ENCODE measurements at regions not wholly inside any gene's neighbourhood (a gene's known extent, or its start where the extent isn't known, plus 50 kb on each side); places are given as distances from the start of the nearest gene placed in this dataset.

DNA sequence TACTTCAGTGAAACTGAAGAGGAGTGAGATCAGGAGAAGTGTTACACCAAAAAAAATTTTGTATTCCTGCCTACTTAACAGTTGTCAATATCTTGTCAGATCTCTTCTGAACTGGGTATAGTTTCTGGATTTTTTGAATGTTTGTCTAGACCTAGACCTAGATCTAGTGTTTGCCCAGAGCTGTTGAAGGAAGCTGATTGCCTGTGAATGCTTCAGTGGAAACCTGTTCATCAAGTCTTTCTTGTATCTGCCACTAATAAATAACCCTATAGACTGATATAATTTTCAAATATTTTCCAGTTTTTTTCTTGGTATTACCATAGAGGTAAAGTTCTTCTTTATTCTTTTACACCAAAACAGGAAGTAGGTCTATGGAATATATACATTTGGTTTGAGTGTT is 781.5 kb upstream of the FBXO33 start:
- DNase-seq (ENCODE audit: low read depth in 2 of 3, low spot score in 2 of 3) = no peak

DNA sequence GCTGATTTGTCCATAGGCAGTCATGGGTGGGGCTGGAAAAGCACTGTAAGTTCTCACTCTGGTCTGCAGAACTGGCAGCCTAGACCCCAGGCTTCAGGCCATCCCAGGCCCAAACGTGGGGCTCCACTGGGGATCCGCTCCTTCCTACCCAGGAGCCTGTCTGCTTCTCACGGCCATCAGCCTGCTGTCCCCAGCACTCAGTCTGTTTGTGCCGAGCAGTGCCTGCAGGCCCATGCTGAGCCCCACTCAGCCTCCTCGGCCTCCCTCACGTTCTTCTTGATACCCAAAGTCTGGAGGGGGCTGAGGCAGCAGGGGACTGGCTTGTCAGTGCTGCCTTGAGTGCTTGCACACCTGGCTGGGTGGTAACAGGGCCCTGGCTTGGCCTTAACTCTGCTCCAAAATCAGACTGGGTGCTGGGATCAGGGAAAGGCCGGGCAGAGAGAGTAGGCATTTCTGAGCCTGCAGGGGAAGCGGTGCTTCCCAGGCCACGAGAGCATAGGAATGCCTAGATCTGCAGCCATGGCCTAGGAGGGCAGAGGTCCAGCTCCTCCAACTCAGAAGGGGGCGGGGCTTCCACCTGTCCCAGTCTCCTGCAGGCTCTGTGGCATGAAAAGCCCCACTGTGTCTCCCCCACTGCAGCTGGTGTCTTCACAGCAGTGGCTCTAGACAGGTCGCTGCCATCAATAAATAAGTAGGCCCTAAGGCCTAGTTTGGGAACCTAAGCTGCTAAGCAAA is 772.4 kb upstream of the FBXO33 start:
- no peak for DNase-seq (ENCODE audit: low read depth in 2 of 3, low spot score in 2 of 3)

DNA sequence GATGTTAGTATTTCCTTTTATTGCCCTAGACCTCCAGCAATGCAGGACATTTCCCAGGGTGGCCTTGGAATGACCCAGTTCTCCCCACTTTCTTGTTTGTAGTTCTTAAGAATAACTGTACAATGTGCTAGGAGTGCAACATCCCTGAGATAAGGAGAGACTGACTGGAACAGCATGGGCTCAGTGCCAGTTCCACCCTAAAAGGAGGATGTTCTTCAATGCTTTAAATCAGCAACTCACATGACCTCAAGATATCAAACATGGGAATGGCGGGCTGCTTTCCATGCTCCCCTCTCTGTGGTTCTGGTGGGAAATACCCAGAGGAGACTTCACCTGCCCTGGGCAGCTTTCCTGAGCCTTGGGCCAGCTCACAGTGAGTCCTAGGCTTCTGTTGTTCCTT is 766.9 kb upstream of the FBXO33 start:
- no peak for DNase-seq (ENCODE audit: low read depth in 2 of 3, low spot score in 2 of 3)

DNA sequence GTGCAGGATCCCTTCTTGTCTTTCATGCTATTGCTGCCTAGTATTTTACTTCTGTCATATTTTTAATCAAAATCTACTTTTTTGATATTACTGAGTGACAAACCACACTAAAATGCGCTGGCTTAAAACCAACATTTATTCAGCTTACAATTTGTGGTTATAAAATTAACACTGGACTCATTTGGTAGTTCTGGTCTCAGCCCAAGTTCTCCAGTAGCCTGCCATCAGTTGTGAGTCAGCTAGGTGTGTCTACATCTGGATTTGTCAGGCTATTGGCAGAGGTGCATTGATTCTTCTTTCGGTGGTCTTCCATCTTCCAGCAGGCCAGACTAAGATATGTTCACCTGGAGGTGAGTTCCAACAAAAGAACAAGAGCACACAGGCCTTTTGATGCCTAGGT is 765.1 kb upstream of the FBXO33 start:
- DNase-seq (ENCODE audit: low read depth in 2 of 3, low spot score in 2 of 3) = no peak

DNA sequence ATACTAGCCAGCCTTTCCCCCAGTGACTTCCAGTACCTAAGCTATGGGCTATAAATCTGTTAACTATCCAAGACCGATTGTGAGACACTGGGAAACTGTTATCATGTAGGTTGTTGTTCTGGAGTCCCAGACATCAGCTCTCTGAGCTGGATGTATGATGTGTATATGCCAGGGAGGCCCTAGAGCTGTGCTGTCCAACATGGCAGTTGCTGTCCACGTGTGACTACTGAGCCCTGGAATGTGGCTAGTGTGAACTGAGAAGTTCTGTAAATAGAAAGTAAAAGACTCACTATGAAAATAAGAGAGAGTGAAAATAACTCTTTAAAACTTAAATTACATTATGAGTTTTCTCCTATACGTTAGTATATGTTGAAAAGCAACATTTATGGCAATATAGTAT is 755.8 kb upstream of the FBXO33 start:
- no peak for DNase-seq (ENCODE audit: low read depth in 2 of 3, low spot score in 2 of 3)

DNA sequence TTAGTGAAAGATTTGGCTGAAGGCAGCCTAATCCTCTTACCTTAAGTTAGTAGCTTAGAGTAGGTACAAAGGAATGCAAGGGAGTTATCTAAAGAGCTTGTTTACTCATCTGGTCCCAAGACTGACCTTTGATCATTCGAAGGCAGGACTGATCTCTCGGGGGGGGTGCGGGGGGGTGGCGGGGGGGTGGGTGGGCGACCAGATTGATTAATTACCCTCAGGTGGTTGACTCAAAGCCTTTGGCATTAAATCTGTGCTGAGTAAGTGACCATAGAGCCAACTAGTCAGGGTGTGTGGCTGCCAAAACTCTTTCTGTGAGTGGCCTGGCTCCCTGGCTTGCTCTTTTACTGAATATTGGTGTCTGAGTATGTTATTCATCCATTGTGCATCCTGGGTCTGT is 731.9 kb upstream of the FBXO33 start:
- DNase-seq (ENCODE audit: low read depth in 2 of 3, low spot score in 2 of 3) = no peak

DNA sequence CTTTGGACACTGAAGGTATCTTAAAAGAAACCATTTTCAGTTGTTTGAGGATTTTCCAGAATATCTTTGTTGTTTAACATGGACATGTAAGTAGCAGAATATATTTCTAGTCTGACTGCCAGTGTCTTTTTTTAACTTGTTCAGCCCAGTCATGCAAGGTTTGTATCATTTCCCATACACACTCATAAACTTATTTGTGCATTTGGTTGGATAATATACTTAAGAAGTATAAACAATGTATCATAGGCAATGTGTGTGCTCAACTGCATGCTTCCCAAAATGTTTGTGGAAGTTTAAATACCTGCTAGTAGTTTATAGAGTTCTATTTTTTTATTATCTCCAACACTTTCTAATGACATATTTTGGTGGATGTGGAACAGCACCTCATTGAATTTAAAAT is 707.4 kb upstream of the FBXO33 start:
- no peak for DNase-seq (ENCODE audit: low read depth in 2 of 3, low spot score in 2 of 3)

DNA sequence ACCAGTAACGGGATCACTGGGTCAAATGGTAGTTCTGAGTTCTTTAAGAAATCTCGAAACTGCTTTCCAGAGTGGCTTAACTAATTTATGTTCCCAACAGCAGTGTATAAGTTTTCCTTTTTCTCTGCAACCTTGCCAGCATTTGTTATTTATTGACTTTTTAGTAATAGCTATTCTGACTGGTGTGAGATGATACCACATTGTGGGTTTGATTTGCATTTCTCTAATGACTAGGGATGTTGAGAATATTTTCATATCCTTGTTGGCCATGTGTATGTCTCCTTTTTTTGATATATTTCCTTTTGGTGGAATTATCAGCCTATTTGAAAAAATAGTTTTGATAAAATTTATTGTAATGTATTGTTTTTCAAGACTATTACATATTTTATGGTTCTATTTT is 701.2 kb upstream of the FBXO33 start:
- no peak for DNase-seq (ENCODE audit: low read depth in 2 of 3, low spot score in 2 of 3)

DNA sequence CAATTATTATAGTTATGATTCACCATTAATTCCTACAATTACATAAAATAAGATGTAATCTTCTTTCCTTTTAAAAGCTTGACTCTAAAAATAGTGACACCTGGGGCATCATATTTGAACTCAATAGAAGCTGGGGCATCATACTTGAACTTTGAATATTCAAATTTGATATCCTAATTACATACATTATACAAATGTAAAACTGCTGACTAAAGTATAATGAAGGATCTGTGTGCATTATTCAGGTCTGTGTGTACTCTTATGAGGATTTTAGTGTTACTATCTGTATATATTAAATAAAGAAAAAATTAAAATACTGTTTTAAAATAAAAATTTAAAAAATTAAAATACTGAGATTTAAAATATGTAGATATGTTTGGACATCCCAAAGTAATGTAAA is 696.9 kb upstream of the FBXO33 start:
- no peak for DNase-seq (ENCODE audit: low read depth in 2 of 3, low spot score in 2 of 3)

DNA sequence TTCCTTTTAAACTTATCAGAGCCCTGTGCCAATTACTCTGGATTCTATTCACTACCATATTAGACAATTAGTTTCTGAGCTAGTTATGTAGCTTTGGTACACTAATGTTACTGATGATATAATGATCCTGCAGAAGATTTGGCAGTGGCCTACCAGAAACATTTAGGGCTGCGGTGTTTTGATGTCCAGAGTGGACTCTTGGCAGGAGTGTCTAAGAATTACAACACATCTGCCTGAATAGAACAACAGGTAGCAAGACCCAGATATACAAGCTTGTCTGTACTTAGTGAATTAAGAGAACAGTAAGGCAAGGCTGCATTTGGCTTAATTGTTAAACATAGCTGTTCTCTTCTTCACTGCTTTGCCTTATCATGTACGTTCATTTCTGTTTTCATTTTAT is 691.6 kb upstream of the FBXO33 start:
- no peak for DNase-seq (ENCODE audit: low read depth in 2 of 3, low spot score in 2 of 3)

DNA sequence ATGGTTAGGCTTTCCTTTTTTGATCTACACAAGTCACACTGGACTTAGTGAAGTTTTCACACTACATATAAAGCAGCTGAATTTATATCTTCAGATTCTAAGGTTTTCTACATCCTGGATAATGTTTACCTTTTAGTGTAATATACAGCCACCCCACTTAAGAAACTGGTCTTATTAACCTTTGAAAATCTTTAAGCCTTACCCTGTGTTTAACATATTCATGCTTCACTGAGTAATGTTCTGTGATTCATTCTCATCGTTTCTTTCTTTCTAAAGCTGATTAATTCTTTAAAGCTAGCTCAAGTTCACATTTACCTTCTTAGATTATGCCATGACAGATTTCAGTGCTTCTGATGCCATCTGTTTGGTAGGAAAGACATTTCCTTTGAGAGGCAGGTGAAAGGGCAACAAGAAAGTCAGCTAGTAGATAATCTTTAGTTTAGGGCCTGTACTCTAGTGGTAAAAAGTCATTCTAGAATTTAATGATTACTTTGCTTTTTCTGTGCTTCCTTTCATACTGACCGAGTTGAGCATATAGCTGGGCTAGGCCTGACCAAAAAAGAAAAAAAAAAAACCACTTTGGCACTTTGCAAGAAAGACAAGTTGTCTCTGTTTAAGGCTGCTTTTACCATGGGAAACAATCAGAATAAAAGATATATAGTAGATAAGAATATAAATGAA is 690.9 kb upstream of the FBXO33 start:
- DNase-seq (ENCODE audit: low read depth in 2 of 3, low spot score in 2 of 3) = no peak

DNA sequence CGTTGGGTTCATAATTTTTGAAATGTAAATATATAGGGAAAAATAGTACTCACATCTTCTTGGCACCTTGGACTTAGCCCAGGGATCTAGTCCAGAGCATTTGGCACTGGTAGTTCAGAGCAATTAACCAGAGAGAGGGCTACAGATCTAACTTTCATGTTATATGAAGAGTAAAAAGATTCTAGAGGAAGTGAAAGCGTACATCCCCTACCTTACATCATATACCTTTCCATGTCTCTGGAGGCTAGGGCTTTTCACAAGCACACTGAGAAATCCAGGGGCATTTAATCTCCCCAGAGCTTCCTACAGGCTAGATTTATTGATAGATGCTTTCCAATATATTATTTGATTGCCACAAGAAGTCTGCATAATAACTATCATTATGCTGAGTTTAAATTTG is 687.5 kb upstream of the FBXO33 start:
- DNase-seq (ENCODE audit: low read depth in 2 of 3, low spot score in 2 of 3) = no peak

DNA sequence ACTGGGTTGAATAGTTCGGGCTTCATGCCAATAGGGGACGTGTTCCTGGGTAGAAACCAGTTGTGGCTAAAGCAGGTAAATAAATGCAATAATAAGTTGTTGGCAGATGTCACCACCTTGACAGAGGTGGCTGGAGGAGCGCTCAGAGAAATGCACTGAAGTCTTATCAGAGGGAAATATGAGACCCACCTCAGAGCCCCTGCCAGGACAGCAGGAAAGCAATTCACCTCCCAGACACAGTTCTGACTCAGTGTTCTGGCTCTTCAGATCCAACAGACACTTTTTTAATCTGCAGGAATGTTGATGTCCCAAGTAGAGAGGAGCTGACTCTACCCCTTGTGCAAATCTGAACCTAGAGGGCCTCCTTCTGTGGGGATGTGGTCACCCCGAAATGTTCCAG is 687.1 kb upstream of the FBXO33 start:
- DNase-seq (ENCODE audit: low read depth in 2 of 3, low spot score in 2 of 3) = no peak

DNA sequence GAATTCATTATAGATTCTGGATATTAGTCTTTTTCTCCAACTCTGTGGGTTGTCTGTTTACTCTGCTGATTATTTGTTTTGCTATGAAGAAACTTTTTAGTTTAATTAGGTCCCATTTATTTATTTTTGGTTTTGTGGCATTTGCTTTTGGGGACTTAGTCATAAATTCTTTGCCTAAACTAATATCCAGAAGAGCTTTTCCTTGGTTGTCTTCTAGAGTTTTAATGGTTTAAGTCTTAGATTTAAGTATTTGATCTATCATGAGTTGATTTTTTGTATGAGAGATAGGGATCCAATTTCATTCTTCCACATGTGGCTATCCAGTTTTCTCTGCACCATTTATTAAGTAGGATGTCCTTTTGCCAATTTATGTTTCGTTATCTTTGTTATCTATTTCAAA is 683.4 kb upstream of the FBXO33 start:
- no peak for DNase-seq (ENCODE audit: low read depth in 2 of 3, low spot score in 2 of 3)

DNA sequence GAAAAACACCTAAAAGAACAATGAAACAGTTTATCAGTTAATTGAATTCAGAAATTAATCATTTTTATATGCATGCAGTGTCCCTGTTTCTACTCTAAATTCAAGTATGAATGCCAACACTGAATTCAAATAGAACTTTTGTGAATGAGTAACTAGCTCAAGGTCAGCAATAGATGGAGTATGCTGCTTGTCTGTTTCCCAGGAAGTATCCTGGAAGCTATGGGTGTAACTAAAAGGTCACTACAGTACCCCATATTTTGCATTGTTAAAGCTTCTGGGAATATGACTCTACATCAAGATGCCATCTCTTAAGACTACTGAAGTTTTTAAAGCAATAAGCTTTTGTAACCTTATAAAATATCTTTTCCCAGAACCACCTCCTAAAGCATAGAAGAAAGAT is 681.4 kb upstream of the FBXO33 start:
- DNase-seq (ENCODE audit: low read depth in 2 of 3, low spot score in 2 of 3) = no peak

DNA sequence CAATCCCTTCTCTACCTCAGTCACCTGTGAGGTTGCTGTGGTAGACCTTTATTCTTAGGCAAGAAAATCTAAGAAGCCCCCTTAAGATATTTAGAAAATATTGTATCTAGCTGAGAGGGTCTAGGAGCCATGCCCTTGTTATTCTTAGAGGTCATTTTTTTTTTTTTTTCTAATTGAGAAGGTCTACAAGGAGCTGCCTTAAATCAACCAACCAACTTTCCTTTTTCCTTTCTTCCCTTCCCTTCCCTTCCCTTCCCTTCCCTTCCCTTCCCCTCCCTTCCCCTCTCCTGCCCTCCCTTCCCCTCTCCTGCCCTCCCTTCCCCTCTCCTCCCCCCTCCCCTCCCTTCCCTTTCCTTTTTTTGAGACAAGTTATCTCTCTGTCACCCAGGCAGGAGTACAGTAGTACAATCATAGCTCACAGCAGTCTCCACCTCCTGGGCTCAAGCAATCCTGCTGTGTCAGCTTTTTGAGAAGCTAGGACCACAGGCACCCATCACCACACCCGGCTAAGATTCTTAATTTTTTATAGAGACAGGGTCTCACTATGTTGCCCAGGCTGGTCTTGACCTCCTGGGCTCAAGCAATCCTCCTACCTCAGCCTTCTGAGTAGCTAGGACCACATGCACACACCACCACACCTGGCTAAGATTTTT is 668.4 kb upstream of the FBXO33 start:
- no peak for DNase-seq (ENCODE audit: low read depth in 2 of 3, low spot score in 2 of 3)

DNA sequence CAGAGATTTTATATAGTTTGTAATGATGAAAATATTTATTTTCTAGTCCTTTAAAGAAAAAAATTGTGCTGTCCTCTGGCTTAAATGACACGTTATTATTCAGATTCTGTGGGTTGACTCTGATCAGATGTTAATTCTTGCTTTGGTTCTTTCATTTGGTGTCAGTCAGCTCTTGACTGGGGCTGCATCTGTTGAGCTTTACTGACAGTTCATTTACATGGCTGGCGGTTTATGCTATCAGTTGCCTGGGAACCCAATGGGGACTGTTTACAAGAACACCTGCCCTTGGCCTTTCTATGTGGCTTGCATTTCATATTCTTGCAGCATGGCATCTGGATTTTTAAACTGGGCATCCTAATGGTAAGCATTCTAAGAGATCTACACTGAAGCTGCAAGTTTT is 667.1 kb upstream of the FBXO33 start:
- DNase-seq (ENCODE audit: low read depth in 2 of 3, low spot score in 2 of 3) = no peak

DNA sequence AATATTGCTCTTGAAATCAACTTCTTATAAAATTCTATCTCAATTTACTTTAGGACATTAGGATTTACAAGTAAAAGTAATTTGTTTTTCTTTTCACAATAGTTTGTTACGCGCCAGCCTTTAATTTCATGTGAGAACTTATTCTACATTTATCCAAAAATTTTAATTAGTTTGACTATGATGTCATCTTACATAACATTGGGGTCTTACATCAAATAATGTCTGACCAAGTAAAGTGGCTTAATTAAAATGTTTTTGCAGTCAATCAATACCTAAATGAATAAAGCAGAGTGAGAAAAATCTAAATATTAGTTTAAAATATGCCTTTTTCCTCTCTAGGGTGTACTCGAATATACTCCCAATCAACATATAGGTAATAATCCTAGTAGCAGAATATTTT is 666.2 kb upstream of the FBXO33 start:
- DNase-seq (ENCODE audit: low read depth in 2 of 3, low spot score in 2 of 3) = no peak

DNA sequence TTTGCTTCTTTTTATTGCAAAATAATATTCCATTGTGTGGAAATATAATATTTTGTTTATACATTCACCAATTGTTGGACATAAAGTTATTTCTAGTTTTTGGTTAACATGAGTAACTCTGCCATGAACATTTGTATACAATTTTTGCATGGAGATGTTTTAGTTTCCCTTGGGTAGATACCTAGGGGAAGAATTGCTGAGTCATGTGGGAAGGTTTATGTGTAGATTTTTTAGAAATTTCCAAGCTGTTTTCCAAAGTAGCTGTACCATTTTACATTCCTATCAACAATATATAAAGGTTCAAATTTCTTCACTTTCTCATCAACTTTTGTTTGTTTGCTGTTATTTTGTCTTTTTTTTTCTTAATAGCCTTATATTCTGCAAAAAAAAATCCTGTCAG is 664.7 kb upstream of the FBXO33 start:
- DNase-seq (ENCODE audit: low read depth in 2 of 3, low spot score in 2 of 3) = no peak

DNA sequence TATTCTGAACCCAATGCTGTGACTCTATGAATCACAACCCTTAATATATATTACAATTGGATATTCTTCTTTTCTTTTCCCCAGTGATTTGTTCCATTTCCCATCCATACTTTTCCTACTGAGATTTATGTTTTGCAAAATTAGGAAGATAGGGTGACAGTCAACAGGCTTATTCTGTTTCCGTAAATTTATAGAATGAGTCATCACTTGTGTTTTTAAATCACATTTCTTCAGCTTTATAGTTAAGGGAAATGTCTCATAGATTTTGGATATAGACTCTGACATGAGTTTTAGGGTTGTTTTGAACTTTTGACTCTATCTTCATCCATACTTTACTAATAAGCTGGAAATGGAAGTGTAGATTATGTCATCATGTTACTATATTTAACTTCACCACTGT is 661.6 kb upstream of the FBXO33 start:
- no peak for DNase-seq (ENCODE audit: low read depth in 2 of 3, low spot score in 2 of 3)

DNA sequence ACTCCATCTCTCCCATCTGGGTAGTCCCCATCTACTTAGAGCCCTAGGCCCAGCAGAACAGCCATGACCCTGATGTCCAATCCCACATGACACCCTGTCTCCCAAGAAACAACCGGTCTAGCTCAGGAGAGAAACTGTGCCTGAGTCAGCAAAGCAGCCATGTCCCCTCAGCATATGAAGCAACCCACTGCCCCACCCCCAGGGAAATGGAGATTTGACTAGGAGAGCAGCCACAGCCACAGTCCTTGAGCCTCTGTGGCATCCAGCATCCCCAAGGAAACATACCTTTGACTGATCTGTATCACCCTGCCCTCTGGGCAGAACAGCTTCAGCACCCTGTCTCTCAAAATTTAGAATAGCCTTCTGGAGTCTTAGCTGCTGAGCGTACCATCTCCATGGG is 641.9 kb upstream of the FBXO33 start:
- DNase-seq (ENCODE audit: low read depth in 2 of 3, low spot score in 2 of 3) = no peak

DNA sequence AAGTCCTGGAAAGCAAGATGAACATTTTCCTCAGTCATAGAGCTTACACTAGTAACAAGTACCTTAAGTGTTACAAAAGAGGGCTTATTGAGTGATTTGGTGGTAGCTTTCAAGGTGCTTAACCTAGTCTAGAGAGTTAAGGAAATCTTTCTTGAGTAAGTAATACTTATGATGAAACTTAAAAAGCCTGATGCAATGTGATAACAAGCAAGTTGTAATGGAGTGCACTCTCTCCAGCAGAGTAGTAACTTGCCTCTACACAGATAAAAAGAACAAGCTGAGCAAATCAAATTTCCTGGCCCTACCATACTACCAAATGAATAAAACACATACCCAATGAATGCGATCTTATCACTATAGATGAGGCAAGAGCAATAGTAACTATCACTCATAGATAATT is 639.9 kb upstream of the FBXO33 start:
- DNase-seq (ENCODE audit: low read depth in 2 of 3, low spot score in 2 of 3) = no peak

Data from hematopoietic multipotent progenitor cell (in vitro differentiated cells).